Stimulated activated CD4-positive, alpha-beta T cell treated with anti-CD3 and anti-CD28 coated beads, Interleukin-4, amount 100 ng/mL, for 1 hour (primary cell): ENCODE measurements at regions not wholly inside any gene's neighbourhood (a gene's known extent, or its start where the extent isn't known, plus 50 kb on each side); places are given as distances from the start of the nearest gene placed in this dataset.

ENCODE experiments used
- DNase-seq: peaks from one replicate; pipeline ENCODE4 v3.0.0-alpha.2; 2020

GRCh38 chr4:36841583-36842326, 402.8 kb upstream of the NWD2 start:
- no peak for DNase-seq

GRCh38 chr4:36844448-36844847, 400.1 kb upstream of the NWD2 start:
- DNase-seq, result no peak

- no peak for DNase-seq
Observed at GRCh38 chr4:36852856-36853255, 391.7 kb upstream of the NWD2 start.

- DNase-seq, result no peak
Observed at GRCh38 chr4:36854554-36854953, 390.0 kb upstream of the NWD2 start.

GRCh38 chr4:36863601-36864000, 380.9 kb upstream of the NWD2 start:
- no peak for DNase-seq

- DNase-seq, result no peak
Observed at GRCh38 chr4:36870121-36870520, 374.4 kb upstream of the NWD2 start.

- DNase-seq, result no peak
Observed at GRCh38 chr4:36872679-36873078, 371.9 kb upstream of the NWD2 start.

- DNase-seq, result no peak
Observed at GRCh38 chr4:36884151-36884550, 360.4 kb upstream of the NWD2 start.

GRCh38 chr4:36891971-36892370, 352.6 kb upstream of the NWD2 start:
- DNase-seq, result no peak

GRCh38 chr4:36900446-36900987, 344.0 kb upstream of the NWD2 start:
- DNase-seq, result no peak

- no peak for DNase-seq
Observed at GRCh38 chr4:36904823-36905222, 339.7 kb upstream of the NWD2 start.

GRCh38 chr4:36914106-36914505, 330.4 kb upstream of the NWD2 start:
- no peak for DNase-seq

- DNase-seq, result no peak
Observed at GRCh38 chr4:36915717-36916116, 328.8 kb upstream of the NWD2 start.

- DNase-seq, result no peak
Observed at GRCh38 chr4:36917413-36917812, 327.1 kb upstream of the NWD2 start.

- DNase-seq, result no peak
Observed at GRCh38 chr4:36919721-36920120, 324.8 kb upstream of the NWD2 start.

GRCh38 chr4:36921476-36922216, 322.9 kb upstream of the NWD2 start:
- DNase-seq, result no peak

GRCh38 chr4:36930562-36931111, 313.9 kb upstream of the NWD2 start:
- DNase-seq, result no peak

GRCh38 chr4:36944232-36944631, 300.3 kb upstream of the NWD2 start:
- DNase-seq, result no peak

- no peak for DNase-seq
Observed at GRCh38 chr4:36961420-36961819, 283.1 kb upstream of the NWD2 start.

- no peak for DNase-seq
Observed at GRCh38 chr4:36966756-36967460, 277.6 kb upstream of the NWD2 start.

- DNase-seq, result no peak
Observed at GRCh38 chr4:36979533-36979932, 265.0 kb upstream of the NWD2 start.

- no peak for DNase-seq
Observed at GRCh38 chr4:36990128-36990872, 254.2 kb upstream of the NWD2 start.

- DNase-seq, result no peak
Observed at GRCh38 chr4:36997727-36998126, 246.8 kb upstream of the NWD2 start.
